ENCODE measurements at regions not wholly inside any gene's neighbourhood (a gene's known extent, or its start where the extent isn't known, plus 50 kb on each side); places are given as distances from the start of the nearest gene placed in this dataset.
A peak's percentile ranks its signal among the peaks of the same experiment; 100 is the strongest.

DNA sequence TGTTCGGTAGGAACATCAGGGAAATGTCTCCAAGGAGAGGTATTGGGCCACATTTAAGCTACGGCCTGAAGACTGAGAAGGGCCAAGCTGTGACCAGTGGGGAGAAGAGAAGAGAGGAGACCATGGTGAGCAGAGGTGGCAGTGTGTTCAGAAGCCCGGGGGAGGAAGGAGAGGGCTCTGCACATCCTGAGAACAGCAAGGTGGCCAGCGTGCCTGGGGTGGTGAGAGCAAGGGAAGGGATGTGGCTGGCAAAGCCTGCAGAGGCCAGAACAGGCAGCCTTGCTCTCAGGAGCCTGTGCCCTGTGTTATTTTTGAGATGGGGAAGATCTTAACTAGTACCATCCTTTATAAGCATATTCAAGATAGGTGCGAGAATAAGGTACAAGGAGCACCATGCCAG, 933.5 kb upstream of the EEF2KMT start:
- DNase-seq: no peak

DNA sequence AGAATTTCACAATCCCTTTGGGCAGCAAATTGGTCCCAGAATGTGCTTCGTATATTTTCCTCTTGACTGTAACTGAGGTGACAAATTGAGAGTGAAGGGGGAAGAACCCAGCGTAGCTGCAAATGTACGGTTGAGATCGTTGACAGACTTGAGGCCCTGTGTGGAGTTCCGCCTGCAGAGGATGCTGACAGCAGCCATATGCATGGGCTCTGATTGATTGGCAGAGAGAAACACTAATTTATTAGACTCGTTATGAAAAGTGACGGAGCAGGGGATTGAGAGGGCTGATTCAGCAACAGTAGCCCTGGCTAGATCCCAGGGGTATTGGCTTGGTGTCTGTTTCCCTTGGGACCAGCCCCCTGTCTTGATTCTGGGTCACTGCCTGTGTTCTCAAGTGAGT, 930.1 kb upstream of the EEF2KMT start:
- no peak for DNase-seq

DNA sequence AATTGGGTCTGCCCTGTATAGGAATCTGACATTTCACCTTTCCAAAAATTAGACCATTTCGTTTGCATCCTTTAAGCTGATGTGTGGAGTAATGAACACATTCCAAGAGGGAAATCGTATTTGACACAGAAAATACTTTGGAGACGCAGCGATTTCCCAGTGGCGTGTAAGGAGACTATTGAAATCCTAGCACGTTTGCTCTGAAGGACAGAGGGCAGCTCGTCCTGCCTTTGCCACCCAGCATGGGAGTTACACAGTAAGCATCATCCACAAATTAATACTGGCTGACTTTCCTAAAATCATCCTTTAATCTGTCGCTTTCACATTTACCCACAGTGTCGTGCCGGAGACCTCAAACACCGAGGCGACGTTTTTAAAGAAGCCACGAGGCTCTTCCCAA, 925.9 kb upstream of the EEF2KMT start:
- no peak for DNase-seq

DNA sequence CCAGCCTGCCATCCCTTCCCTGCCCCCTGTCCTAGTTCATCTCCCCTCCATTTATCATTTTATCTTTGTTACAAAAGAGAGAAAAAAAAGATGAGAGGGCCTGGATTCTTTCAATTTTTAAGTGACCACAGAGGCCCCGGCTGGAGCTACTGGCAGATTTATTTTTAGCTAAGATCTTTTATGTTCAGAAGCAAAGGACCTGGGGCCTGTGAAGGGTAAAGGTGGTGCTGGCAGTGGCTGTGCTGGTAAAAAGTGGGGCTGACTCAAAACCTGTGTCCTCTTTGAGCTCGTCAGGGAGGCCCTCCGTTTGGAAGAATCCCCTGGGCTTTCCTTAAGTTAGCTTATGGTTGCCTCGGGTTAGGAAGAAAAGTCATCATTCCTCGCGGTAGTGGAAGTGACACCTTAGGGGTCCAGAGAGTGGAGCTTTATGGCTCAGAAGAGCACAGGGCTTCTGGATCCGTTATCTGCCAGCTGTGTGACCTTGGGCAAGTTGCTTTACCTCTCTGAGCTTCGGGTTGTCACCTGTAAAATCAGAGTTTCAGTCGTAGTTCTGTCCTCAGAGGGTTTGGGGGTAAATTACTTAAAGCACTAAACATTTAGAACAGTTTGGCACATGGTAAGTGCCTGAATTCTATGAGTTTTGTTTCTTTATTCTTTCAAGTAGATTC, 923.8 kb upstream of the EEF2KMT start:
- DNase-seq: no peak

DNA sequence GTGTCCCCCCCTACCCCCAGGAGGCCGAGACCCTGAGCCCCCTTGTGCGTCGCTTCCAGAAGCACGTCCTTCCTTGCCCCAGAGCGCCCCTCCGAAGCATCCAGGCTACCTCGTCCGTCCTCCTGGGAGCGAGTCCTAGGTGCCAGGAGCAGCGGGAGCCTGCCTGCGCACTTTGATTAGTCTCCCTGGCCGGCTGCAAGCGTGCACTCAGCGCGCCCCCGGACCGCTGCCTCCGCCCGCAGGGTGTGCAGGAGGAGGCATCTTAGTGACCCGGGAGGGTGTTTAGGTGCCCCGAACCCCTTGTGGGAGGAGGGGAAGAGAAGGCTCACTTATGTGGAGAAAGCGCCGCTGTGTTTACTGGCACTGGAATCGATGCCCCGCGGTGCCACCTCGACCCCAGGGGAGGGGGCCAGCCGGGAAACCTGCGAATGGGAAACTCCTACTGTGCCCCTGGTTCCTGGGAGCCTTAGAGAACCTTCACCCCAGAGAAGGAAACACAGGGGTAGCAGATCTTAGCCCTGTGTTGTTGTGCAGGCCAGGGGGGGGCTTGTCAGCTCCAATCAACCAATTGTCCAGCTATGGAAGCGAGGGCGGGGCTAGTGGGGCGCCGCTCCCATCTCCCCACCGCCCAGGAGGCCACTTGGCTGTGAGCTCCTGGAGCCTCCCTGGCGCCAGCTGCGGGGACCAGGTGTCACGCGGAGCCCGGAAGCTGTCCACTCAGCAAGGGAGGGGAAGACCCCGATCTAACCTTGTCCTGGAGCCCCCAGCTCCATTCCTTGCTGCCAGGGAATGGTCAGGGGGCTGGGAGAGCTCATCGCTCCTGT, 922.8 kb upstream of the EEF2KMT start:
- no peak for DNase-seq

DNA sequence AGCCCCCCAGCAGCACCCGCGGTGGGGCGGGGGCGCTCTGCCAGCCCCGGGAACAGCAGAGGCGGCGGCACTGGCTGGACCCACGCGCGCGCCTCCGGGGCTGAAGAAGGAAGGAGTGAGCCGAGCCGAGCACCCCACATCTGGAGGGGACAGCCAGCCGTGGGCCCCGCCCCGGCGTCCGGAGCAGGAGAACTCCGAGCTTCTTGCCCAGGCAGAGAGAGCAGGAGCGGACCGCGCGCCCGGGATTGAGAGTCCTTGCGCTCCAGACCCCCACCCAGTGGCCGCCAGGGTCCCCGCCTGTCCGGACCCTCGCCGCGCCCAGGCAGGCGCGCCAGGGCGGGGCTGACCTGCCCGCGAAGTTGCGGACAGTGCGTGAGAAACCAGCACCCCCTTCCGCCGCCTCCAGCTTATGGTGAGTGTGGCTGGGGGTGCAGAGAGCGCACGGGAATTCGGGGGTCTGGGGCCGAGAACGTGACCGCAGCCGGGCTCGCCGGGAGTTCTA, 921.9 kb upstream of the EEF2KMT start:
- DNase-seq: no peak

DNA sequence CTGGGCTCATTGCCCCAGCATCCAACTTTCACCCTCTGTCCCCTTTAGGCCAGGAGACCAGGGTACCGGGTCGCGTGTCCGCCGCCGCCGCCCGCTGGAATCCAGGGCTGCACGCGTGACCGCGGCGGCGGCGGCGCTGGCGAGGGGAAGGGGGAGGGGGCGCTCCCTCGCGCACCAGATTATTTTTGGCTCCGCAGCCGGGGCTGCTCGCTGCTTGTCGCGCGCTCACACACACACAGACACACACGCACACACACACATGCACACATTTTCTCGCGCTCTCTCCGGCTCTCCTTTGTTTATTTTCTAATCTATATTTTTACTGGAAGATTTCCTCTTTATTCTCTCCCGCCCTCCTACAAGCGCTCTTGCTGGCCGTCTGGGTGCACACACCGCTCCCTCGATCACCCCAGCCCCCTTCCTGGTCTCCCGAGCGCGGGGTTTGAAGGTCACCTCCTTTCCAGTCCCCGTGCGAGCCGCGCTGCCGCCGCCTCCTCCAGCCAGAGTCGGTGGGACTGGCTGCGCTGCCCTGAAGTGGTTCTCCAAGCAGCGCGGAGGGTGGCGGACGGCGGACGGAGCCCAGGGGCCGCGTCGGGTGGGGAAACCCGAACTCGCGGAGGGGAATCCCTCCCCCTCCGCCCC, 921.4 kb upstream of the EEF2KMT start:
- no peak for DNase-seq

DNA sequence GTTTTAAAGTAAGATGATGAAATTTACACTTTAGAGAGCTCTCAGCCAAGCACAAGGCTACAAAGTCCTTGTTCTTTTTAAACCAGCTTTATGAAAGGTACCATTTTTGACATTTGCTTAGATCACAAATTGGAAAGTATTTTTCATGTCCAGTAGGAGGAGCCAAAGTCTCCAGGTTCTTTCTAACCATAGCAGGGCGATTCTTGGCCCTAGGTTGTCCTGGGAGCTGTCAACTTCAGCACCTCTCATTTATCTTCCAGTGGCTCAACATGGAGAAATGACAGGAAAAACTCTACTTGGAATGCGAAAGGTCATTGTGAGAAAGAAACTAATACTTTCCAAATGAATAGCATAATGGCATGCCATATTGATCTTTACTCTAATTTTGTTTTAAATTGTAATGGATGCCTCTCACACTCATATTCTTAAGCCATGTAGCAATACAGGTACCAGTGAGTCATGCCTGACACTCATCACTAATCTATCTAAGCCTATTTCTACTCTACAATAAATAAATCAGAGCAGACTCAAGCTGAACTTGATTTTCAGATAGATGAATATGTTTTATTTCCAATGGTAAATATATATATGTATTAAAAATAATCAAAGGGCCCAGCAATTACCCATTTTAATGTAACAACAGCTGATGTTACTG, 919.1 kb upstream of the EEF2KMT start:
- DNase-seq: peak; percentile 1

DNA sequence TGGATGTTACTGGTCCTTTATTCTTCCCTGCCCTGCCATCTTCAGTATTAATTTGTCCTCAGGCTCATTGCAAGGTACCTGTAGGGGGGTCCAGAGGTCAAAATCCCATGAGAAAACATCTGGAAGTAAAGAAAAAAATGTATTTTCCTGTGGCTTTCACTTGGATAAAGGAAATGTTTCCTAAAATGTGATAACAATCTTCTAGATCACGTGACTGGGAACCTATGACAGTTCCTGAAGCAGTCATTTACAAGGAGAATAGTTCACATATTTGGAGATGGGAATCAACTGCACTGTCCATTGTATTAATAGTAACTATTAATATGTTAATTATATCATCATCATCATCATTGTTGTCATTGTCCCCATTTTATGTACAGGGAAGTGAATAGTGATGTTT, 915.1 kb upstream of the EEF2KMT start:
- DNase-seq: no peak

DNA sequence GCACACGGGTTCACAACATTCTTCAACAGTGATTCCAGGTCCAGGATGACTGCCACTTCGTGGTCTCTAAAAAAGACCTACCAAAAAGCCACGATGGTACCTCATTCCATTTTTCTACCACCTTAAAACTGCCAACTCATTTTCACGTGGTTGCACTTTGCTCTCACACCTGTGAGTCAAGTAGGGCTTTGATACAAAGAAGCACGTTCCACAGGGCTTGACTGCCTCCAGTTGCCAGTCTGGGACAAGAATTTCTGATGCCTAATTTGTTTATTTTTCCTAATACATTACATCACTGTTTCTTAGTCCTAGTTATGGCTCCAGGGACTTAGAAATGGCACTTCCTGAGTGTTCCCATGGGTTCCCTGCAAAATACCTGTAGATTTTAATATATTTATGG, 911.6 kb upstream of the EEF2KMT start:
- DNase-seq: no peak

DNA sequence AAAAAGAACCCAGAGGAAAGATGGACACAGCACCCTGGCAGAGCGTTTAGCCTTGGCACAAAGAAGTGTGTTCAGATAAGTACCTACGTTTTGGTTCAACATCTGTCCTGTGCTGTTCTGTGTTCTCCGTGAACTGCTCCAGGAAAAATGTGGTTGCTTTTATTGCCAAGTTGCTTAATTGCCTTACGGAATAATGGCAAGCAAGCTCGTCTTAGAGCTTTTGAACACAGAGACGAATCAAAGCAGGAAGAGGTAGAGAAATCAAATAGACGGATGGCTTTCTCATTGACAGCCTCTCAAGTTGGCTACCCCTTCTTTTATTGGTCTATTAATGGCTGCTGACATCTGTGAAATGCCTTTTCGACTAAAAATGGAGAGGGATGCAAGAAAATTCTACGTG, 911.1 kb upstream of the EEF2KMT start:
- no peak for DNase-seq

DNA sequence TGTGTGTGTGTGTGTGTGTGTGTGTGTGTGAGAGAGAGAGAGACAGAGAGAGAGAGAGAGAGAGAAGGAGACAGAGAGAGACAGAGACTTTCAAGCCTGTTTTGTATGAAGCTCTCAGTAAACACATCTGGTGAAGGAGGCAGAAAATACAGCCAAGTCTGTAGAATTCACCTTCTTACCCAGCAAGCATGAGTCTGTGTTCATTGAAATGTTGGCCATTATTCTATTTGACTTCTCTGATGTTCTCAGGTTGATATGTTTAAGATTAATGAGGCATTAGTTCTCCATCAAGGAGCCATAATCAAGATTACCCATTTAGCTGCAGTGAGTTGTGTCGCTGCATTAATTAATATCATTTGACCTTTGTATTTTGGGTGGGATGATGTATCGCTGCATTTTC, 895.8 kb upstream of the EEF2KMT start:
- no peak for DNase-seq

DNA sequence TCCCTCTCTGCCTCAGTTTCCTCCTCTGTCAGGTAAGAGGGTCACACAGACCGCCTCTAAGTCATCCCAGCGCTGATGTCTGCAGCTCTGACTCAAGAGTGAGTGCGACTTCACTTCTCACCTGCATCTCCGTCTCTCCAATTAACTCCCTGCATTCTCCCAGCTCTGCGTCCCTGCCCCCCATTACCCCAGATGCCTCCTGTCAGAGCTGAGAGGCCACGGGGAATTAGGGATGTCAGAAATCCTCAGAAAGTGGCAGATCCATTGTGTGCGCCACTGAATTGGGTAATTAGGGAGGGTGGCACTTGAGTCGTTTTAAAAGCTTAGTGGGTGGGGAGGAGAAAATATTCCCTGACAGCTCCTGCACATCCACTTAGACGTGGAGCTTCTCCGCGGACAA, 885.4 kb upstream of the EEF2KMT start:
- DNase-seq: no peak

DNA sequence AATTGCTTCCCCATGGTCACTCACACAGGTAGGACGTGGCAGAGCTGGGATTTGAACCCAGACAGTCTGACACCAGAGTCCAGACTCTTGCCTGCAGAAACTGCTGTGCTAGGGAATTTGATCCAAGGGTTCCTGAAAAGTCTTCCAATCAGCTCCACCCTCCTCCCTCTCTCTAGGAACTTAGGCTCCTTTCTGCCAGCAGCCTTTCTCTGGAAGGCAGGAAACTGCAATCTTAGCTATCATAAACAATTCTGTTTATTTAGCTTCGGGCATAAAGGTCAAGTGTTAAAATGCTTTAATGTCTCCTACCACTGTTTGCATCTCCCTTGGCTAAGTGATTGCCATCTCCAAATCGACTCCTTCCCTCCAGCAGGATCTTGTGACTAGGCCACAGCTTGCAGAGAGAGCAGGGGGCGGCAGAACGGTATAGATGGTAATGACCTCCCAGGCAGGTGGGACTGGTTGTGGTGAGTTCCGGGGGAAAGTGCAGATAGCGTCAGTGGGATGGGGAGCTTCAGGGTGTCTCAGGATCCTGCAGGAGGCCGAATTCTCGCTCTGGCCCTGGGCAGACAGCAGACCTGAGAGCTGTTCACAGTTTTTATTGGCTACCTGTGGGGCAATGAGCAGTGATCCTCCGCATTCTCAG, 882.4 kb upstream of the EEF2KMT start:
- DNase-seq: no peak

DNA sequence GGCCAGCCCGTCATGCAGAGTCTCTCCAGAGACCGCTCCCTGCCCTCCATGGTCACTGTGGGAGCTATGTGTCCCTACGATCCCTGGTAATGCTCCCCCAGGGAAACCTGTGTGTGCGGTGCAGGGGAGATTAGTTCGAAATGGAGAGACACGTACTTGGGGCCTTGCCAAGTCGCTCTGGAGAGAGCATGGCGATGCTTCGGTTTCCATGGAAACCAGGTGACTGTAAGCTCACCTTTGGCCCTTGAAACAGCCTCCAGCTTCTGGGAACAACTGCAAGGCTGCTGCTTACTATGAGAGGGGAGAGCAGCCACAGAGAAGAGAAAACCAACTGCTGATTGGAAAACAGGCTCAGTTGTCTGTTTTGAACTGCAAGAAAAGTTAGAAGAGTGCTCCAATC, 879.7 kb upstream of the EEF2KMT start:
- no peak for DNase-seq

DNA sequence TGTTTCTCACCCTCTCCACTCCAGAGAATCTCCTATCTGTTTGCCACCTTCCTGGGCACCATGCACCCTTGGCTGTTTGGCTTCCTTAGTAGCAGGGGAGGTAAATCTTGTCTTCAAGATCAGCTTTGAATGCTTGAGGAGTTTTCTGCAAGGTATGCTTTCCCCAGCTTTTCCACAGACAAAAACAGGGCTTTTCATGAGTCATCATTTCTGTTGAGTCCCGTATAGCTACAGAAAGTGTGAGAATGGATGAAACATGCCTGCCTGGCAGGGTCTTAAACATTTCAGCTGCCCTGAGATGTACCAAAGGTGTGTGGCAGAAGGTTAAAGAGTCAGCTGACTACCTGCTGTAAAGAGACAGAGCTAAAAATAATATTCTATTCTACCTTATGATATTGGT, 875.2 kb upstream of the EEF2KMT start:
- no peak for DNase-seq

DNA sequence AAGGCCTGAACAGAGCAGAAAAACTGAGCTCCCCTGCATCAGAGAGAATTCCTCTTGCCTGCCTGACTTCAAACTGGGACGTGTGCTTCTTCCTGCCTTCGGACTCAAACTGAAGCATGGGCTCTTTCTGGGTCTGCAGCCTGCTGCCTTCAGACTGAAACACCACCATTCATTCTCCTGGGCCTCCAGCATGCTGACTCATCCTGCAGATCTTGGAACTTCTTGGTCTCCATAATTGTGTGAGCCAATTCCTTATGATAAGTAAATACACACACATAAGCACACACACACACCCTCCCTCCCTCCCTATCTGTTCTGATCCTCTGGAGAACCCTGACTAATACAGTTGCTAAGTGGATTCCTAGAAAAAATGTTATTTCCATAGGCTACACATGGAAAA, 874.3 kb upstream of the EEF2KMT start:
- no peak for DNase-seq

DNA sequence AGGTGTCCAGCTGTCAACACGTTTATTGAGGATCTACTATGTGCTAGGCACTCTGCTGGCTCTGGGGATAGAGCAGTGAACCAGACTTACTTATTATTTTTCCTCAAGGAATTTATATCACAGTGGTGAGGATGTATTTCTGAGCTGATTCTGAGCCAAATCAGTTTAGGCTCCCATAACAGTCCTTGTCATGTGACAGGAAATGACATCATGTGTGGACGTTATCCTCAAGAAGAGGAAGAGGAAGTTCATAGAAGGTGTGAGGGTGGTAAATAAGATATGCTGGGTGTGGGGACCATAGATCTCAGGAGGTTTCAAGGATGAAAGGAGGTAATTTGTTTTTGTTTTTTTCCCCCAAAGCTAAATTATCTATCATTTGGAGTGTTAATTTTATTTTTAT, 873.5 kb upstream of the EEF2KMT start:
- no peak for DNase-seq

DNA sequence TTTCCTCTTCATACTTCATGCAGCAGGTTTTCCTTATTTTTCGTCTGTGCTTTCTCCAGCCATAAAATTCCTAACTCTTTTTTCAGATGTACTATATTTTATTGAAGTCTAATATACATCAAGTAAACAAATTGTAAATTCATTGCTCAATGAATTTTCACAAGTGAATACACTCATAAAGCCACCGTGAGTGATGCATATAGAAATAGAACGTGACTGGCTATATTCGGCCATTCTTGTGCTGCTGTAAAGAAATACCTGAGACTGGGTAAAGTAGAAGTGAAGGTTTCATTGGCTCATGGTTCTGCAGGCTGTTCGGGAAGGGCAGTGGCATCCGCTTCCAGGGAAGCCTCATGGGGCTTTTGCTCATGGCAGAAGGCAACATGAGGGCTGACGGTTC, 868.4 kb upstream of the EEF2KMT start:
- no peak for DNase-seq

DNA sequence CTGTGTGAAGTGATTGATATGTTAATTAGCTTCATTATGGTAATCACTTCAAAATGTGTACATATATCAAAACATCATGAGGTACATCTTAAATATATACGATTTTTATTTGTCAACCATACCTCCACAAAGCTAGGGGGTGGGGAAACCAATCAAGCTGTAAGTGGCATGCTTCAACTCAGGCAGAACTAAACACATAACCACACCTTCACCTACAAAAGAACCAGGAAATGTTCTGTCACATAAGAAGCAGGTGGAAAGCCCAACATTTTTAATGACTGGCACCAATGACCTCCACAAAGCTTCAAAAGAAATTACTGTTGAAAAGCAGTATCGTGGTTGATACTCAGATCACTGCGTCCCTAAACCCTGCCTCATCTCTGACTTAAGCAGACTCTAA, 867.7 kb upstream of the EEF2KMT start:
- DNase-seq: no peak

DNA sequence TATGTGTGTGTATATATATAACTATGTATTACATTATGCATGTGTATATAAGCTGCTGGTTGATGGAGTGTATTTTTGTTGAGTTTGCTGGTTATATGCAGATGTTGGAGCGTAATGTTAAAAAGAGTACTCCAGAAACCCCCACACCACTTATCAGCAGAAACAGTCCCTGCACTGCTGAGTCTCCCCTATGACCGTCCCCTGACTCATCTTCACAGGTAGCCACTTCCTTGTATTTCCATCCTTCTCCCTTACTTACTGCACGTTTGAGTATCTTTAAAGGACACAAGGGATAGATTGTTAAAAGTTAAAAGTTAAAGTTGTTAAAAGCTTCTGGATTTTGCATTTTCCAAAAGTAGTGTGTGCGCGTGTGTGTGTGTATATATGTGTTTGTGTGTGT, 853.9 kb upstream of the EEF2KMT start:
- no peak for DNase-seq

DNA sequence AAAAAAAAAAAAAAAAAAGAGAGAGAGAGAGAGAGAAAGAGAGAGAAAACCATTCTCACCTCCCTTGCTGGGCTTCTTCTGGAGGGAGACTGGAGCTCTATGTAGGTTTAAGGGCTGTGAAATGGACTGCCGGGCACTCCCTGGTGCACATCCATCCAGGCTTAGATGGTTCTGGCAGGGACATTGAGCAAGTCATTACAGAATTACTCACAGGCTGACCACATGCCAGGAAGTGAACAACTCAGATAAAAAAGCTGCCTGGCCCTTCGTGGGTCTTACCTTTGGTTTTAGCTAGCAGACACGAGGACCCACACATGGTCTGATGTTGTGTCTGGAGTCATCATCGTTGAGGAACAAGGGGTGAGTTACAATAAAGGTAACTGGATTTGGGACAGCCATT, 847.4 kb upstream of the EEF2KMT start:
- no peak for DNase-seq

DNA sequence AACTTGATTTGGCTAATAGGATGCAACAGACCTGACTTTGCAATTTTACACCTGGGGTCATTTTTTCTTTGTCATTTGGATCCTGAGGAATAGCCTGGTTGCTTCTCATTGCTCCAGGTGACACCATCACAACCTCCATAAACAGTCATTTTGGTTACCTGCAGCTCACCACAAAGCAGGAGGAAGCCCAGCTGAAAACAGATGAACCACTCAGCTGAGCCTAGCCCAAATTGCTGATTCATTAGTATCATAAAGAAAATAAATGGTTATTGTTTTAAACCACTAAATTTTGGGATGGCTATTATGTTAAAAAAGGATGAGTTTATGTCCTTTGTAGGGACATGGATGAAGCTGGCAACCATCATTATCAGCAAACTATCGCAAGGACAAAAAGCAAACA, 841.0 kb upstream of the EEF2KMT start:
- no peak for DNase-seq
